WTC11 (cell line): ENCODE measurements at regions not wholly inside any gene's neighbourhood (a gene's known extent, or its start where the extent isn't known, plus 50 kb on each side); places are given as distances from the start of the nearest gene placed in this dataset.

Experiments used
- ATAC-seq: fragments of 200-7000 bp; cut with Tn5 transposase; 2 replicates; pipeline ENCODE4 v1.10.0; 2021; ENCODE audit warnings: mild to moderate bottlenecking, moderate library complexity
- CTCF ChIA-PET: fragments of 300-600 bp; sonication (Branson Sonifier 250); formaldehyde crosslinking; loops from one replicate; lab custom pipeline; 2021; ENCODE audit warnings: antibody characterized with exemption; lab: Charles Lee
- POLR2A ChIA-PET: fragments of 350-600 bp; sonication (Branson Sonifier 250); formaldehyde crosslinking; loops from one replicate; lab custom pipeline; 2021; ENCODE audit warnings: antibody characterized with exemption; lab: Charles Lee
- DNase-seq: peaks from one replicate; pipeline ENCODE4 v3.0.0; 2021; ENCODE audit warnings: low spot score
- H3K27ac Mint-ChIP-seq: 2 replicates; pipeline ENCODE4 v1.8.0; 2021; ENCODE audit warnings: mixed read lengths
- H3K27me3 Mint-ChIP-seq: 2 replicates; pipeline ENCODE4 v1.8.0; 2021; ENCODE audit warnings: low read depth, mild to moderate bottlenecking, moderate library complexity, mixed read lengths
- H3K36me3 Mint-ChIP-seq: 2 replicates; pipeline ENCODE4 v1.8.0; 2021; ENCODE audit warnings: mixed read lengths
- H3K4me1 Mint-ChIP-seq: 2 replicates; pipeline ENCODE4 v1.8.0; 2022; ENCODE audit warnings: mixed read lengths
- H3K4me3 Mint-ChIP-seq: 2 replicates; pipeline ENCODE4 v1.8.0; 2021; ENCODE audit warnings: mild to moderate bottlenecking, moderate library complexity, mixed read lengths
- H3K9me3 Mint-ChIP-seq: 2 replicates; pipeline ENCODE4 v1.8.0; 2021; ENCODE audit warnings: mixed read lengths
- AFF4 ChIP-seq: sonication (generic); formaldehyde crosslinking; IDR thresholded peaks from 2 replicates; pipeline ENCODE4 v1.8.1; 2023; ENCODE audit warnings: mild to moderate bottlenecking, missing genetic modification reagents, borderline replicate concordance
- CREB1 ChIP-seq: sonication (generic); formaldehyde crosslinking; IDR thresholded peaks from 2 replicates; pipeline ENCODE4 v1.8.0; 2023; ENCODE audit warnings: mild to moderate bottlenecking, missing genetic modification reagents
- CREM ChIP-seq: sonication (generic); formaldehyde crosslinking; IDR thresholded peaks from 2 replicates; pipeline ENCODE4 v1.8.1; 2022; ENCODE audit warnings: mild to moderate bottlenecking, missing genetic modification reagents, moderate library complexity
- E2F5 ChIP-seq: sonication (generic); formaldehyde crosslinking; IDR thresholded peaks from 2 replicates; pipeline ENCODE4 v1.8.1; 2022; ENCODE audit warnings: mild to moderate bottlenecking, moderate library complexity, missing genetic modification reagents
- EMX1 ChIP-seq: fragments of 250-450 bp; sonication (Bioruptor Pico); IDR thresholded peaks from 2 replicates; pipeline ENCODE4 v1.8.0; 2021; ENCODE audit warnings: mild to moderate bottlenecking
- ESRRA ChIP-seq: sonication (generic); formaldehyde crosslinking; IDR thresholded peaks from 2 replicates; pipeline ENCODE4 v1.8.1; 2022; ENCODE audit warnings: mild to moderate bottlenecking, missing genetic modification reagents, borderline replicate concordance
- FOXJ3 ChIP-seq: sonication (generic); formaldehyde crosslinking; IDR thresholded peaks from 2 replicates; pipeline ENCODE4 v1.9.0; 2021; ENCODE audit warnings: missing genetic modification reagents, mild to moderate bottlenecking, borderline replicate concordance
- FOXK1 ChIP-seq: sonication (generic); formaldehyde crosslinking; IDR thresholded peaks from 2 replicates; pipeline ENCODE4 v1.8.0; 2022; ENCODE audit warnings: mild to moderate bottlenecking, moderate library complexity, missing genetic modification reagents
- FOXP1 ChIP-seq: sonication (generic); formaldehyde crosslinking; IDR thresholded peaks from 2 replicates; pipeline ENCODE4 v1.8.0; 2022; ENCODE audit warnings: missing genetic modification reagents, mild to moderate bottlenecking, moderate library complexity, borderline replicate concordance
- GTF2I ChIP-seq: fragments of 250-450 bp; sonication (Bioruptor Pico); conservative IDR thresholded peaks from 2 replicates; pipeline ENCODE4 v1.4.0; 2021; ENCODE audit warnings: mild to moderate bottlenecking
- MLX ChIP-seq: sonication (generic); formaldehyde crosslinking; IDR thresholded peaks from 2 replicates; pipeline ENCODE4 v1.8.1; 2023; ENCODE audit warnings: mild to moderate bottlenecking, missing genetic modification reagents, moderate library complexity
- MXD4 ChIP-seq: fragments of 250-450 bp; sonication (Bioruptor Pico); IDR thresholded peaks from 2 replicates; pipeline ENCODE4 v1.8.0; 2021; ENCODE audit warnings: mild to moderate bottlenecking, moderate library complexity, borderline replicate concordance
- NFYB ChIP-seq: sonication (generic); formaldehyde crosslinking; conservative IDR thresholded peaks from 2 replicates; pipeline ENCODE4 v1.8.0; 2022; ENCODE audit warnings: low read depth, missing genetic modification reagents
- SMAD4 ChIP-seq: sonication (generic); formaldehyde crosslinking; IDR thresholded peaks from 2 replicates; pipeline ENCODE4 v1.8.0; 2022; ENCODE audit warnings: mild to moderate bottlenecking, missing genetic modification reagents
- TEAD4 ChIP-seq: sonication (generic); formaldehyde crosslinking; IDR thresholded peaks from 2 replicates; pipeline ENCODE4 v1.8.0; 2022; ENCODE audit warnings: mild to moderate bottlenecking, missing genetic modification reagents
- ZNF423 ChIP-seq: fragments of 250-450 bp; sonication (Bioruptor Pico); IDR thresholded peaks from 2 replicates; pipeline ENCODE4 v2.1.2; 2022; ENCODE audit warnings: mild to moderate bottlenecking, moderate library complexity
- TF ChIP-seq, protein P1 (sequence below): sonication (generic); formaldehyde crosslinking; IDR thresholded peaks from 2 replicates; pipeline ENCODE4 v1.8.0; 2022; ENCODE audit warnings: mild to moderate bottlenecking, missing genetic modification reagents
- TF ChIP-seq, protein P2 (sequence below): sonication (generic); formaldehyde crosslinking; IDR thresholded peaks from 2 replicates; pipeline ENCODE4 v1.8.1; 2022; ENCODE audit warnings: missing genetic modification reagents, borderline replicate concordance
- TF ChIP-seq, protein P3 (sequence below): fragments of 250-450 bp; sonication (Bioruptor Pico); IDR thresholded peaks from 2 replicates; pipeline ENCODE4 v1.9.0; 2021; ENCODE audit warnings: mild to moderate bottlenecking
- TF ChIP-seq, protein P4 (sequence below): sonication (generic); formaldehyde crosslinking; conservative IDR thresholded peaks from 2 replicates; pipeline ENCODE4 v1.8.1; 2022; ENCODE audit warnings: mild to moderate bottlenecking, missing genetic modification reagents
- TF ChIP-seq, protein P5 (sequence below): sonication (generic); formaldehyde crosslinking; IDR thresholded peaks from 2 replicates; pipeline ENCODE4 v1.8.1; 2023; ENCODE audit warnings: mild to moderate bottlenecking, moderate library complexity, missing genetic modification reagents

GRCh38 chr2:7785700-7786099 is 868.5 kb downstream of the RNF144A start:
- Mint-ChIP-seq H3K27me3 (no peaks in the 10 kb centered on the region), H3K4me3 (no peak overlapping the region), H3K4me1 (0 out of 2 replicates have a peak, but pooled peaks cover under 1% of the 10 kb centered on the region), H3K36me3 (peaks cover 2% of the 10 kb centered on the region; the same call in 1 of the 2 replicates), H3K27ac (no peak overlapping the region), H3K9me3 (peaks cover 11% of the 10 kb centered on the region)
- no peak for DNase-seq
- TF ChIP-seq MLX (CRISPR knock-in tag) (no peak), SMAD4 (CRISPR knock-in tag) (no peak), TEAD4 (no peak), CREM (CRISPR knock-in tag) (no peak), EMX1 (no peak), FOXP1 (CRISPR knock-in tag) (no peak)
- TF ChIP-seq, protein P1, sequence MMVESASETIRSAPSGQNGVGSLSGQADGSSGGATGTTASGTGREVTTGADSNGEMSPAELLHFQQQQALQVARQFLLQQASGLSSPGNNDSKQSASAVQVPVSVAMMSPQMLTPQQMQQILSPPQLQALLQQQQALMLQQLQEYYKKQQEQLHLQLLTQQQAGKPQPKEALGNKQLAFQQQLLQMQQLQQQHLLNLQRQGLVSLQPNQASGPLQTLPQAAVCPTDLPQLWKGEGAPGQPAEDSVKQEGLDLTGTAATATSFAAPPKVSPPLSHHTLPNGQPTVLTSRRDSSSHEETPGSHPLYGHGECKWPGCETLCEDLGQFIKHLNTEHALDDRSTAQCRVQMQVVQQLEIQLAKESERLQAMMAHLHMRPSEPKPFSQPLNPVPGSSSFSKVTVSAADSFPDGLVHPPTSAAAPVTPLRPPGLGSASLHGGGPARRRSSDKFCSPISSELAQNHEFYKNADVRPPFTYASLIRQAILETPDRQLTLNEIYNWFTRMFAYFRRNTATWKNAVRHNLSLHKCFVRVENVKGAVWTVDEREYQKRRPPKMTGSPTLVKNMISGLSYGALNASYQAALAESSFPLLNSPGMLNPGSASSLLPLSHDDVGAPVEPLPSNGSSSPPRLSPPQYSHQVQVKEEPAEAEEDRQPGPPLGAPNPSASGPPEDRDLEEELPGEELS (CRISPR knock-in tag) = no peak
- TF ChIP-seq, protein P2, sequence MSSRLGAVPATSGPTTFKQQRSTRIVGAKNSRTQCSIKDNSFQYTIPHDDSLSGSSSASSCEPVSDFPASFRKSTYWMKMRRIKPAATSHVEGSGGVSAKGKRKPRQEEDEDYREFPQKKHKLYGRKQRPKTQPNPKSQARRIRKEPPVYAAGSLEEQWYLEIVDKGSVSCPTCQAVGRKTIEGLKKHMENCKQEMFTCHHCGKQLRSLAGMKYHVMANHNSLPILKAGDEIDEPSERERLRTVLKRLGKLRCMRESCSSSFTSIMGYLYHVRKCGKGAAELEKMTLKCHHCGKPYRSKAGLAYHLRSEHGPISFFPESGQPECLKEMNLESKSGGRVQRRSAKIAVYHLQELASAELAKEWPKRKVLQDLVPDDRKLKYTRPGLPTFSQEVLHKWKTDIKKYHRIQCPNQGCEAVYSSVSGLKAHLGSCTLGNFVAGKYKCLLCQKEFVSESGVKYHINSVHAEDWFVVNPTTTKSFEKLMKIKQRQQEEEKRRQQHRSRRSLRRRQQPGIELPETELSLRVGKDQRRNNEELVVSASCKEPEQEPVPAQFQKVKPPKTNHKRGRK (CRISPR knock-in tag) = no peak
- ChIA-PET CTCF (no interaction called here), POLR2A (no interaction called here)
- no peak for ATAC-seq

- Mint-ChIP-seq H3K9me3 (peaks cover 4% of the 10 kb centered on the region; the same call in 1 of the 2 replicates), H3K27me3 (0 out of 2 replicates have a peak, but pooled peaks cover 4% of the 10 kb centered on the region), H3K4me3 (no peak overlapping the region), H3K27ac (no peak overlapping the region), H3K4me1 (no peaks in the 10 kb centered on the region), H3K36me3 (peaks cover 2% of the 10 kb centered on the region; the same call in 1 of the 2 replicates)
- ATAC-seq = no peak
- no peak for DNase-seq
- ChIA-PET POLR2A (no interaction called here), CTCF (no interaction called here)
- no peak for TF ChIP-seq AFF4
- no peak for TF ChIP-seq ZNF423 (CRISPR knock-in tag)
- TF ChIP-seq, protein P3, sequence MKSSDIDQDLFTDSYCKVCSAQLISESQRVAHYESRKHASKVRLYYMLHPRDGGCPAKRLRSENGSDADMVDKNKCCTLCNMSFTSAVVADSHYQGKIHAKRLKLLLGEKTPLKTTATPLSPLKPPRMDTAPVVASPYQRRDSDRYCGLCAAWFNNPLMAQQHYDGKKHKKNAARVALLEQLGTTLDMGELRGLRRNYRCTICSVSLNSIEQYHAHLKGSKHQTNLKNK = no peak
- TF ChIP-seq FOXK1 (CRISPR knock-in tag) = no peak
- no peak for TF ChIP-seq FOXJ3 (CRISPR knock-in tag)
- TF ChIP-seq, protein P4, sequence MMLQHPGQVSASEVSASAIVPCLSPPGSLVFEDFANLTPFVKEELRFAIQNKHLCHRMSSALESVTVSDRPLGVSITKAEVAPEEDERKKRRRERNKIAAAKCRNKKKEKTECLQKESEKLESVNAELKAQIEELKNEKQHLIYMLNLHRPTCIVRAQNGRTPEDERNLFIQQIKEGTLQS = no peak
- TF ChIP-seq E2F5 = no peak
- no peak for TF ChIP-seq CREB1 (CRISPR knock-in tag)
- no peak for TF ChIP-seq MXD4
- TF ChIP-seq, protein P5, sequence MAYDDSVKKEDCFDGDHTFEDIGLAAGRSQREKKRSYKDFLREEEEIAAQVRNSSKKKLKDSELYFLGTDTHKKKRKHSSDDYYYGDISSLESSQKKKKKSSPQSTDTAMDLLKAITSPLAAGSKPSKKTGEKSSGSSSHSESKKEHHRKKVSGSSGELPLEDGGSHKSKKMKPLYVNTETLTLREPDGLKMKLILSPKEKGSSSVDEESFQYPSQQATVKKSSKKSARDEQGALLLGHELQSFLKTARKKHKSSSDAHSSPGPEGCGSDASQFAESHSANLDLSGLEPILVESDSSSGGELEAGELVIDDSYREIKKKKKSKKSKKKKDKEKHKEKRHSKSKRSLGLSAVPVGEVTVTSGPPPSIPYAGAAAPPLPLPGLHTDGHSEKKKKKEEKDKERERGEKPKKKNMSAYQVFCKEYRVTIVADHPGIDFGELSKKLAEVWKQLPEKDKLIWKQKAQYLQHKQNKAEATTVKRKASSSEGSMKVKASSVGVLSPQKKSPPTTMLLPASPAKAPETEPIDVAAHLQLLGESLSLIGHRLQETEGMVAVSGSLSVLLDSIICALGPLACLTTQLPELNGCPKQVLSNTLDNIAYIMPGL = no peak
- no peak for TF ChIP-seq GTF2I (CRISPR knock-in tag)
- no peak for TF ChIP-seq ESRRA (CRISPR knock-in tag)
- no peak for TF ChIP-seq NFYB (CRISPR knock-in tag)
Measured at GRCh38 chr2:7788736-7789135, 871.5 kb downstream of the RNF144A start.
